ENCODE measurements at regions not wholly inside any gene's neighbourhood (a gene's known extent, or its start where the extent isn't known, plus 50 kb on each side); places are given as distances from the start of the nearest gene placed in this dataset.

DNA sequence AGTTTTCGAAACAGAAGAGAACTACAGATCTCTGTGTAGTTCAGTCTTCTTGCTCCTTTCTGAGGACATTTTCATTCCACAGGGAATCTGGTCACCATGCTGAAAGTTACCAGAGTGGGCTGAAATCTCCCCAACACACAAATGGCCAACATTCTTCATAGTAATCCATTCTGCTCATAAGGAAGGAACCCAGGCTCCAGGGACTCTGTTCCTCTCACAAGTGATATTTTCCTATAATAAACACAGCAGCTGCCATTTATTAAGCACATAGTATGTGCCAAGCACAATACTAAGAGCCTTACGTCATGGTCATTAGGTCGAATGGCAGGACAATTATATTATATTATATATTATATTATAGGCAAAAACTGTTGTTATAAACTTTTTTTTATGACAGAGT is 109.8 kb downstream of the RAB11FIP2 start:
- TF ChIP-seq POLR2A (IDR thresholded peaks at IDR 0.05) = no peak
- TF ChIP-seq, protein P1, sequence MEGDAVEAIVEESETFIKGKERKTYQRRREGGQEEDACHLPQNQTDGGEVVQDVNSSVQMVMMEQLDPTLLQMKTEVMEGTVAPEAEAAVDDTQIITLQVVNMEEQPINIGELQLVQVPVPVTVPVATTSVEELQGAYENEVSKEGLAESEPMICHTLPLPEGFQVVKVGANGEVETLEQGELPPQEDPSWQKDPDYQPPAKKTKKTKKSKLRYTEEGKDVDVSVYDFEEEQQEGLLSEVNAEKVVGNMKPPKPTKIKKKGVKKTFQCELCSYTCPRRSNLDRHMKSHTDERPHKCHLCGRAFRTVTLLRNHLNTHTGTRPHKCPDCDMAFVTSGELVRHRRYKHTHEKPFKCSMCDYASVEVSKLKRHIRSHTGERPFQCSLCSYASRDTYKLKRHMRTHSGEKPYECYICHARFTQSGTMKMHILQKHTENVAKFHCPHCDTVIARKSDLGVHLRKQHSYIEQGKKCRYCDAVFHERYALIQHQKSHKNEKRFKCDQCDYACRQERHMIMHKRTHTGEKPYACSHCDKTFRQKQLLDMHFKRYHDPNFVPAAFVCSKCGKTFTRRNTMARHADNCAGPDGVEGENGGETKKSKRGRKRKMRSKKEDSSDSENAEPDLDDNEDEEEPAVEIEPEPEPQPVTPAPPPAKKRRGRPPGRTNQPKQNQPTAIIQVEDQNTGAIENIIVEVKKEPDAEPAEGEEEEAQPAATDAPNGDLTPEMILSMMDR (IDR thresholded peaks at IDR 0.05) = no peak

Data from testis (tissue), 2 donors.